K562 (cell line): ENCODE measurements at regions not wholly inside any gene's neighbourhood (a gene's known extent, or its start where the extent isn't known, plus 50 kb on each side); places are given as distances from the start of the nearest gene placed in this dataset.
A peak's percentile ranks its signal among the peaks of the same experiment; 100 is the strongest.

Experiments
- ATF2 ChIP-seq: sonication (generic); formaldehyde crosslinking; IDR thresholded peaks from 2 replicates; pipeline ENCODE4 v1.8.1; 2022; ENCODE audit warnings: missing genetic modification reagents
- CBFB ChIP-seq: sonication (generic); formaldehyde crosslinking; IDR thresholded peaks from 2 replicates; pipeline ENCODE4 v1.4.0; 2020; ENCODE audit warnings: mild to moderate bottlenecking, missing genetic modification reagents
- DEAF1 ChIP-seq: fragments of 450-650 bp; formaldehyde crosslinking; IDR thresholded peaks from 2 replicates; pipeline ENCODE4 v1.4.0; 2020; ENCODE audit warnings: mild to moderate bottlenecking, moderate library complexity
- KAT2B ChIP-seq: IDR thresholded peaks from one replicate; pipeline ENCODE4 v1.6.1; 2012; ENCODE audit warnings: low read depth, mild to moderate bottlenecking, control low read depth, inconsistent platforms, low read length, moderate library complexity
- KHSRP ChIP-seq: fragments of 450-650 bp; IDR thresholded peaks from 2 replicates; pipeline ENCODE4 v1.6.1; 2017
- PCBP1 ChIP-seq: fragments of 200-400 bp; formaldehyde crosslinking; IDR thresholded peaks from 2 replicates; pipeline ENCODE4 v1.6.1; 2018; ENCODE audit warnings: mild to moderate bottlenecking, low read depth, low read length; ENCODE audit not compliant: poor library complexity, severe bottlenecking
- ZNF174 ChIP-seq: fragments of 250-450 bp; sonication (Bioruptor Pico); IDR thresholded peaks from 2 replicates; pipeline ENCODE4 v1.4.0; 2020; ENCODE audit warnings: mild to moderate bottlenecking
- ZNF3 ChIP-seq: fragments of 250-450 bp; sonication (Bioruptor Pico); IDR thresholded peaks from 2 replicates; pipeline ENCODE4 v1.5.0; 2021; ENCODE audit warnings: mild to moderate bottlenecking, moderate library complexity
- ZNF449 ChIP-seq: fragments of 250-450 bp; sonication (Bioruptor Pico); IDR thresholded peaks from 2 replicates; pipeline ENCODE4 v1.8.0; 2022; ENCODE audit warnings: moderate library complexity, mild to moderate bottlenecking, inconsistent platforms

GRCh38 chr10:27360581-27361172 lies 120.1 kb upstream of the ACBD5 start (continued):
- TF ChIP-seq DEAF1 (peak; percentile 81), ATF2 (CRISPR knock-in tag) (no peak), ZNF3 (CRISPR knock-in tag) (no peak), ZNF449 (CRISPR knock-in tag) (no peak), CBFB (CRISPR knock-in tag) (no peak), KHSRP (no peak), KAT2B (no peak), ZNF174 (CRISPR knock-in tag) (no peak), PCBP1 (no peak)
